ENCODE measurements at regions not wholly inside any gene's neighbourhood (a gene's known extent, or its start where the extent isn't known, plus 50 kb on each side); places are given as distances from the start of the nearest gene placed in this dataset.

DNA sequence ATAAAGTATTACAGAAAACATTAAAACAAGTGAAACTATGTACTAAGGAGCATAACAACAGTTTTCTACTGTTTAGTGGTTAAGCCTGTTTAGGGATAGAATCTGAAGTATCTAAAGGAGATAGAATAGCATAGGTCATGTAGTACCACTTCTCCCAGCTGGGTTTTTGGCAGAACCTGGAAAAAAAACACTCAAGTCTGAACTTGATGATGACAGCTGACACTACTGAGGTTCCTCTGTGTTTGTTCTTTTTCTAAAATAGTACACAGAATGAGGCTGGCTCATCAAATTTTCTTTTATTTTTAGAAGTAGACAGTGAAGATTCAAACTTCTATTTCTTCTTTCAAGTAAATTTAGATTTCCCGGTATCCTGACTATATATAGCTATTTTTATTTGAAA, 203.8 kb upstream of the ACO1 start:
- Histone ChIP-seq H3K4me2 (ENCODE audit: low read depth, low read length) (no peak overlapping the region), H3K4me1 (ENCODE audit: insufficient read depth, low read length) (no peaks in the 10 kb centered on the region), H3K4me3 (replicated peaks in 1 of 3; ENCODE audit: insufficient read depth in 1 of 3, low read depth in 2 of 3, low read length in 3 of 3) (no peak overlapping the region), H3K9ac (ENCODE audit: insufficient read depth, low read depth, low read length) (no peak overlapping the region), H3K27me3 (ENCODE audit: control insufficient read depth in 1 of 2, insufficient read depth in 2 of 2, low read length in 2 of 2) (no peaks in the 10 kb centered on the region), H2AFZ (ENCODE audit: low read length) (no peak overlapping the region), H4K20me1 (ENCODE audit: insufficient read depth, low read length) (no peaks in the 10 kb centered on the region), H3K36me3 (replicated peaks in 1 of 2; ENCODE audit: control insufficient read depth in 1 of 2, insufficient read depth in 2 of 2, low read length in 2 of 2) (no peaks in the 10 kb centered on the region), H3K27ac (ENCODE audit: extremely low read length, insufficient read depth, low read length) (no peak overlapping the region), H3K79me2 (ENCODE audit: insufficient read depth, low read length) (no peaks in the 10 kb centered on the region), H3K9me3 (ENCODE audit: low read length) (no peaks in the 10 kb centered on the region)
- in situ Hi-C loops (cut with HindIII; ENCODE audit: extremely low pct_ligation_motif_present, low pct_unique_long_range_greater_than_20kb), result no loop called here
- TF ChIP-seq POLR2A (IDR thresholded peaks at IDR 0.05; ENCODE audit: insufficient read depth in 1 of 2, low read depth in 2 of 2, low read length in 2 of 2), result no peak
- no peak for TF ChIP-seq NFIC (IDR thresholded peaks at IDR 0.05; ENCODE audit: low read length)
- TF ChIP-seq, protein P1, sequence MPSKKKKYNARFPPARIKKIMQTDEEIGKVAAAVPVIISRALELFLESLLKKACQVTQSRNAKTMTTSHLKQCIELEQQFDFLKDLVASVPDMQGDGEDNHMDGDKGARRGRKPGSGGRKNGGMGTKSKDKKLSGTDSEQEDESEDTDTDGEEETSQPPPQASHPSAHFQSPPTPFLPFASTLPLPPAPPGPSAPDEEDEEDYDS (CRISPR knock-in tag; IDR thresholded peaks at IDR 0.05), result no peak
- BruUV-seq (replicated peaks), result no TSS peak
- DNase-seq (ENCODE audit: low spot score) (no peak), FAIRE-seq (no peak), ATAC-seq (no peak)
- ChIA-PET POLR2A (no interaction called here), CTCF (ENCODE audit: low intra/inter-chr PET ratio, low total read pairs) (no interaction called here)
- intact Hi-C loops (cut with micrococcal nuclease; ENCODE audit: unreplicated experiment), result no loop called here
- WGBS (ENCODE audit: low lambda C conversion rate), result 97% methylated on average over 1 of the region's 1 CpG

DNA sequence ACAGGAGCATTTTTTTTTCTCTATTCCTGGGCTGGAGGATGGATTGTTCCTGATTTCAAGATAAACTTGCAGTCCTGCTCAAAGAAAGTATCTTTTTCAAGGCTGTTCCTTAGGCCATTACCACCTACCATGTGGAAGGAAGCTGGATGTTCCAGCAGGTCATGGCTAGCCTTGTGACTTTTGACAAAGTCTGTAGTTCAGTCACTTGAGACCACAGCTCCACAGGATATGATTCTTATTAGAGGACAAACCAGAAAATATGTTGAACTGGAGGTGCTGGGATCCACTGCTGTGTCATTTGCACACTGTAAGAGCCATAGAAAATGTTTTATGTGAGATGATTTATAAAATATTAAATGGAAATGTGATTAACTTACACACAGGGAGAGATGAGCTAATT, 184.2 kb upstream of the ACO1 start:
- intact Hi-C loops (cut with micrococcal nuclease; ENCODE audit: unreplicated experiment) (no loop called here), in situ Hi-C loops (cut with HindIII; ENCODE audit: extremely low pct_ligation_motif_present, low pct_unique_long_range_greater_than_20kb) (no loop called here)
- Histone ChIP-seq H3K79me2 (ENCODE audit: insufficient read depth, low read length) (no peaks in the 10 kb centered on the region), H3K27me3 (ENCODE audit: control insufficient read depth in 1 of 2, insufficient read depth in 2 of 2, low read length in 2 of 2) (no peaks in the 10 kb centered on the region), H4K20me1 (ENCODE audit: insufficient read depth, low read length) (no peaks in the 10 kb centered on the region), H3K4me3 (replicated peaks in 1 of 3; ENCODE audit: insufficient read depth in 1 of 3, low read depth in 2 of 3, low read length in 3 of 3) (no peak overlapping the region), H3K4me2 (ENCODE audit: low read depth, low read length) (no peak overlapping the region), H3K36me3 (replicated peaks in 1 of 2; ENCODE audit: control insufficient read depth in 1 of 2, insufficient read depth in 2 of 2, low read length in 2 of 2) (no peaks in the 10 kb centered on the region), H3K9ac (ENCODE audit: insufficient read depth, low read depth, low read length) (no peak overlapping the region), H3K27ac (ENCODE audit: extremely low read length, insufficient read depth, low read length) (no peak overlapping the region), H3K9me3 (ENCODE audit: low read length) (no peaks in the 10 kb centered on the region), H2AFZ (ENCODE audit: low read length) (no peak overlapping the region), H3K4me1 (ENCODE audit: insufficient read depth, low read length) (no peaks in the 10 kb centered on the region)
- ATAC-seq (no peak), FAIRE-seq (no peak), DNase-seq (ENCODE audit: low spot score) (no peak)
- TF ChIP-seq, protein P2, sequence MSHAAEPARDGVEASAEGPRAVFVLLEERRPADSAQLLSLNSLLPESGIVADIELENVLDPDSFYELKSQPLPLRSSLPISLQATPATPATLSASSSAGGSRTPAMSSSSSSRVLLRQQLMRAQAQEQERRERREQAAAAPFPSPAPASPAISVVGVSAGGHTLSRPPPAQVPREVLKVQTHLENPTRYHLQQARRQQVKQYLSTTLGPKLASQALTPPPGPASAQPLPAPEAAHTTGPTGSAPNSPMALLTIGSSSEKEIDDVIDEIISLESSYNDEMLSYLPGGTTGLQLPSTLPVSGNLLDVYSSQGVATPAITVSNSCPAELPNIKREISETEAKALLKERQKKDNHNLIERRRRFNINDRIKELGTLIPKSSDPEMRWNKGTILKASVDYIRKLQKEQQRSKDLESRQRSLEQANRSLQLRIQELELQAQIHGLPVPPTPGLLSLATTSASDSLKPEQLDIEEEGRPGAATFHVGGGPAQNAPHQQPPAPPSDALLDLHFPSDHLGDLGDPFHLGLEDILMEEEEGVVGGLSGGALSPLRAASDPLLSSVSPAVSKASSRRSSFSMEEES (CRISPR knock-in tag; IDR thresholded peaks at IDR 0.05), result no peak
- TF ChIP-seq ZNF563 (CRISPR knock-in tag; IDR thresholded peaks at IDR 0.05), result no peak
- TF ChIP-seq TBX3 (IDR thresholded peaks at IDR 0.05; ENCODE audit: borderline replicate concordance), result no peak
- no peak for TF ChIP-seq JUND (CRISPR knock-in tag; IDR thresholded peaks at IDR 0.05)
- no peak for TF ChIP-seq ZSCAN31 (CRISPR knock-in tag; IDR thresholded peaks at IDR 0.05; ENCODE audit: low read depth)
- TF ChIP-seq RARA (CRISPR knock-in tag; IDR thresholded peaks at IDR 0.05), result no peak
- no peak for TF ChIP-seq KDM4B (CRISPR knock-in tag; IDR thresholded peaks at IDR 0.05)
- TF ChIP-seq SPEN (CRISPR knock-in tag; IDR thresholded peaks at IDR 0.05; ENCODE audit: low read depth), result no peak
- TF ChIP-seq KDM1A (CRISPR knock-in tag; IDR thresholded peaks at IDR 0.05), result no peak
- TF ChIP-seq SP5 (CRISPR knock-in tag; IDR thresholded peaks at IDR 0.05; ENCODE audit: borderline replicate concordance, low read depth), result no peak
- no peak for TF ChIP-seq NCOR1 (IDR thresholded peaks at IDR 0.05; ENCODE audit: borderline replicate concordance, low read length)
- TF ChIP-seq MZF1 (CRISPR knock-in tag; IDR thresholded peaks at IDR 0.05; ENCODE audit: borderline replicate concordance), result no peak
- TF ChIP-seq, protein P3, sequence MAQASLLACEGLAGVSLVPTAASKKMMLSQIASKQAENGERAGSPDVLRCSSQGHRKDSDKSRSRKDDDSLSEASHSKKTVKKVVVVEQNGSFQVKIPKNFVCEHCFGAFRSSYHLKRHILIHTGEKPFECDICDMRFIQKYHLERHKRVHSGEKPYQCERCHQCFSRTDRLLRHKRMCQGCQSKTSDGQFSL (CRISPR knock-in tag; IDR thresholded peaks at IDR 0.05), result no peak
- TF ChIP-seq, protein P4, sequence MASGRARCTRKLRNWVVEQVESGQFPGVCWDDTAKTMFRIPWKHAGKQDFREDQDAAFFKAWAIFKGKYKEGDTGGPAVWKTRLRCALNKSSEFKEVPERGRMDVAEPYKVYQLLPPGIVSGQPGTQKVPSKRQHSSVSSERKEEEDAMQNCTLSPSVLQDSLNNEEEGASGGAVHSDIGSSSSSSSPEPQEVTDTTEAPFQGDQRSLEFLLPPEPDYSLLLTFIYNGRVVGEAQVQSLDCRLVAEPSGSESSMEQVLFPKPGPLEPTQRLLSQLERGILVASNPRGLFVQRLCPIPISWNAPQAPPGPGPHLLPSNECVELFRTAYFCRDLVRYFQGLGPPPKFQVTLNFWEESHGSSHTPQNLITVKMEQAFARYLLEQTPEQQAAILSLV (CRISPR knock-in tag; IDR thresholded peaks at IDR 0.05; ENCODE audit: borderline replicate concordance), result no peak
- no TSS peak for BruUV-seq (replicated peaks)
- CTCF ChIA-PET (ENCODE audit: low intra/inter-chr PET ratio, low total read pairs), result no interaction called here
- POLR2A ChIA-PET, result no interaction called here
